Sigmoid colon (tissue), 6 donors: ENCODE measurements at regions not wholly inside any gene's neighbourhood (a gene's known extent, or its start where the extent isn't known, plus 50 kb on each side); places are given as distances from the start of the nearest gene placed in this dataset.

Source experiments
- DNase-seq: peaks from one replicate; pipeline ENCODE4 v3.0.0-alpha.2; 2019
- H3K27ac ChIP-seq, 4 donors: fragments of 200-600 bp; sonication (generic); one replicate each; pipeline ENCODE4 v1.5.1; 2016 to 2019; ENCODE audit warnings: mild to moderate bottlenecking in 1 of 4
- H3K27me3 ChIP-seq, 3 donors: fragments of 200-600 bp; sonication (generic); one replicate each; pipeline ENCODE4 v1.5.1; 2019; ENCODE audit warnings: mild to moderate bottlenecking in 1 of 3
- H3K36me3 ChIP-seq, 4 donors: fragments of 200-600 bp; sonication (generic); one replicate each; pipeline ENCODE4 v1.5.1; 2016 to 2019
- H3K4me1 ChIP-seq, 4 donors: fragments of 200-600 bp; sonication (generic); one replicate each; pipeline ENCODE4 v1.5.1; 2017 to 2019
- H3K4me3 ChIP-seq, 4 donors: fragments of 200-600 bp; sonication (generic); one replicate each; pipeline ENCODE4 v1.5.1; 2017 to 2019; ENCODE audit warnings: mild to moderate bottlenecking in 2 of 4, moderate library complexity in 1 of 4
- H3K9me3 ChIP-seq, 4 donors: fragments of 200-600 bp in 3 of 4; sonication (generic) in 3 of 4; one replicate each; pipeline versions ENCODE4 v1.5.1 to v1.6.1; 2013 to 2019
- EP300 ChIP-seq, 4 donors: sonication (generic); formaldehyde crosslinking; IDR thresholded peaks; one replicate each; pipeline ENCODE4 v1.6.1; 2017; ENCODE audit warnings: antibody characterized with exemption in 4 of 4
- POLR2A ChIP-seq, 2 donors: fragments of 450-650 bp; IDR thresholded peaks; one replicate each; pipeline ENCODE4 v1.6.1; 2016; ENCODE audit warnings: antibody characterized with exemption in 2 of 2, mild to moderate bottlenecking in 2 of 2, moderate library complexity in 2 of 2
- POLR2AphosphoS5 ChIP-seq, 4 donors: sonication (generic); formaldehyde crosslinking; IDR thresholded peaks; one replicate each; pipeline ENCODE4 v1.6.1; 2017; ENCODE audit warnings: antibody characterized with exemption in 4 of 4
- WGBS, 2 donors: extraction: QIAGEN DNeasy Blood & Tissue Kit; methylation state at CpG; one replicate each; pipeline ENCODE4 v1.1.7; 2013; 5-methylcytosine and 5-hydroxymethylcytosine counted together
- intact Hi-C: fragments of 100-400 bp; cut with DNase I; formaldehyde crosslinking; loops from one replicate; pipeline ENCODE4 v1.15.1; 2023
- TF ChIP-seq, protein P1 (sequence below), 4 experiments: fragments of 450-650 bp in 3 of 4; fragments of 200-600 bp in 1 of 4; IDR thresholded peaks; one replicate each; pipeline ENCODE4 v1.5.1; 2016 to 2019; ENCODE audit warnings: antibody characterized with exemption in 4 of 4, mild to moderate bottlenecking in 3 of 4, moderate library complexity in 2 of 4
- donor health status: healthy with polysubstance abuse.
- donor health status: healthy.

GRCh38 chr3:72476139-72476483 is 372.1 kb downstream of the SHQ1 start:
- TF ChIP-seq POLR2AphosphoS5 (IDR thresholded peaks at IDR 0.05): no peak
- TF ChIP-seq, protein P1, sequence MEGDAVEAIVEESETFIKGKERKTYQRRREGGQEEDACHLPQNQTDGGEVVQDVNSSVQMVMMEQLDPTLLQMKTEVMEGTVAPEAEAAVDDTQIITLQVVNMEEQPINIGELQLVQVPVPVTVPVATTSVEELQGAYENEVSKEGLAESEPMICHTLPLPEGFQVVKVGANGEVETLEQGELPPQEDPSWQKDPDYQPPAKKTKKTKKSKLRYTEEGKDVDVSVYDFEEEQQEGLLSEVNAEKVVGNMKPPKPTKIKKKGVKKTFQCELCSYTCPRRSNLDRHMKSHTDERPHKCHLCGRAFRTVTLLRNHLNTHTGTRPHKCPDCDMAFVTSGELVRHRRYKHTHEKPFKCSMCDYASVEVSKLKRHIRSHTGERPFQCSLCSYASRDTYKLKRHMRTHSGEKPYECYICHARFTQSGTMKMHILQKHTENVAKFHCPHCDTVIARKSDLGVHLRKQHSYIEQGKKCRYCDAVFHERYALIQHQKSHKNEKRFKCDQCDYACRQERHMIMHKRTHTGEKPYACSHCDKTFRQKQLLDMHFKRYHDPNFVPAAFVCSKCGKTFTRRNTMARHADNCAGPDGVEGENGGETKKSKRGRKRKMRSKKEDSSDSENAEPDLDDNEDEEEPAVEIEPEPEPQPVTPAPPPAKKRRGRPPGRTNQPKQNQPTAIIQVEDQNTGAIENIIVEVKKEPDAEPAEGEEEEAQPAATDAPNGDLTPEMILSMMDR (IDR thresholded peaks at IDR 0.05): no peak
- no peak for TF ChIP-seq POLR2A (IDR thresholded peaks at IDR 0.05)
- TF ChIP-seq EP300 (IDR thresholded peaks at IDR 0.05): no peak
- no peak for DNase-seq
- Histone ChIP-seq H3K4me1 (no peaks in the 10 kb centered on the region), H3K27ac (no peak overlapping the region), H3K27me3 (no peaks in the 10 kb centered on the region), H3K36me3 (no peaks in the 10 kb centered on the region), H3K9me3 (no peaks in the 10 kb centered on the region), H3K4me3 (no peak overlapping the region)
- intact Hi-C loops: no loop called here

- Histone ChIP-seq H3K4me1 (no peaks in the 10 kb centered on the region), H3K4me3 (no peak overlapping the region)
- WGBS, 2 donors: 82 to 94% methylated on average over 8 of the region's 8 CpGs
These were observed 372.7 kb downstream of the SHQ1 start for GRCh38 chr3:72475258-72476138.

GRCh38 chr3:72474775-72475174 is 373.5 kb downstream of the SHQ1 start:
- H3K4me3 ChIP-seq: no peak overlapping the region

More at GRCh38 chr3:72475258-72476138, 372.7 kb downstream of the SHQ1 start:
- Histone ChIP-seq H3K27me3 (no peaks in the 10 kb centered on the region), H3K27ac (no peak overlapping the region), H3K36me3 (no peaks in the 10 kb centered on the region), H3K9me3 (no peaks in the 10 kb centered on the region)
- DNase-seq: no peak
- TF ChIP-seq POLR2A (IDR thresholded peaks at IDR 0.05) (no peak), POLR2AphosphoS5 (IDR thresholded peaks at IDR 0.05) (no peak), EP300 (IDR thresholded peaks at IDR 0.05) (no peak)
- TF ChIP-seq, protein P1 (IDR thresholded peaks at IDR 0.05): no peak
- intact Hi-C loops: no loop called here

DNA sequence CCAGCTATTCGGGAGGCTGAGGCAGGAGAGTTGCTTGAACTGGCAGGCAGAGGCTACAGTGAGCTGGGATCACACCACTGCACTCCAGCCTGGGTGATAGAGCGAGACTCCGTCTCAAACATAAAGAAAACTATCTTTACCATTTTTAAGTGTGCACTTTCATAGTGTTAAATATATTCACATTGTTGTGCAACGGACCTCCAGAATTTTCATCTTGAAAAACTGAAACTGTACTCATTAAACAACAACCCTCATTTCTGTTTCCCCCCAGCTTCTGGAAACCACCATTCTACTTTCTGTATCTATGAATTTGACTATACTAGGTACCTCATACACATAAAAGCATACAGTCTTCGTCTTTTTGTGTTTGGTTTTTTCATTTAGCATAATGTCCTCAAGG is 375.1 kb downstream of the SHQ1 start:
- no peaks in the 10 kb centered on the region for H3K9me3 ChIP-seq
- TF ChIP-seq, protein P1 (IDR thresholded peaks at IDR 0.05): no peak
- TF ChIP-seq POLR2A (IDR thresholded peaks at IDR 0.05) (no peak), EP300 (IDR thresholded peaks at IDR 0.05) (no peak), POLR2AphosphoS5 (IDR thresholded peaks at IDR 0.05) (no peak)
- no peak for DNase-seq
- no peaks in the 10 kb centered on the region for H3K27me3 ChIP-seq
- H3K4me3 ChIP-seq: no peak overlapping the region
- no peak overlapping the region for H3K27ac ChIP-seq
- no peaks in the 10 kb centered on the region for H3K36me3 ChIP-seq
- no peaks in the 10 kb centered on the region for H3K4me1 ChIP-seq
- intact Hi-C loops: no loop called here
- WGBS, 2 donors: 68 to 75% methylated on average over 5 of the region's 5 CpGs

More at GRCh38 chr3:72474775-72475174, 373.5 kb downstream of the SHQ1 start:
- TF ChIP-seq POLR2A (IDR thresholded peaks at IDR 0.05) (no peak), POLR2AphosphoS5 (IDR thresholded peaks at IDR 0.05) (no peak), EP300 (IDR thresholded peaks at IDR 0.05) (no peak)
- TF ChIP-seq, protein P1 (IDR thresholded peaks at IDR 0.05): no peak
- no peak for DNase-seq
- H3K9me3 ChIP-seq: no peaks in the 10 kb centered on the region
- intact Hi-C loops: no loop called here
- H3K36me3 ChIP-seq: no peaks in the 10 kb centered on the region
- H3K27ac ChIP-seq: no peak overlapping the region
- no peaks in the 10 kb centered on the region for H3K4me1 ChIP-seq
- WGBS, 2 donors: 90 to 97% methylated on average over 4 of the region's 4 CpGs
- H3K27me3 ChIP-seq: no peaks in the 10 kb centered on the region
